H9 (cell line): ENCODE measurements at regions not wholly inside any gene's neighbourhood (a gene's known extent, or its start where the extent isn't known, plus 50 kb on each side); places are given as distances from the start of the nearest gene placed in this dataset.

Experiments
- DNase-seq: peaks from one replicate; pipeline ENCODE4 v3.0.0-alpha.2; 2017
- H2AFZ ChIP-seq: one replicate; pipeline ENCODE4 v1.6.1; 2013; ENCODE audit warnings: mild to moderate bottlenecking, low read length, control low read depth, moderate library complexity
- H2AK5ac ChIP-seq: 2 replicates; pipeline ENCODE4 v1.6.1; 2013; ENCODE audit warnings: low read length, control low read depth, mixed read lengths; ENCODE audit not compliant: insufficient read length
- H2BK120ac ChIP-seq: one replicate; pipeline ENCODE4 v1.6.1; 2013; ENCODE audit warnings: low read depth, mild to moderate bottlenecking, low read length, control low read depth, inconsistent platforms; ENCODE audit not compliant: poor library complexity, severe bottlenecking
- H2BK12ac ChIP-seq: 2 replicates; pipeline ENCODE4 v1.6.1; 2013; ENCODE audit warnings: low read length, control low read depth, mixed read lengths, low read depth; ENCODE audit not compliant: insufficient read length
- H2BK15ac ChIP-seq: 2 replicates; pipeline ENCODE4 v1.6.1; 2013; ENCODE audit warnings: low read depth, low read length, control low read depth
- H2BK20ac ChIP-seq: one replicate; pipeline ENCODE4 v1.6.1; 2013; ENCODE audit warnings: low read depth, mild to moderate bottlenecking, low read length, control low read depth, inconsistent platforms; ENCODE audit not compliant: poor library complexity, severe bottlenecking
- H2BK5ac ChIP-seq: 2 replicates; pipeline ENCODE4 v1.6.1; 2013; ENCODE audit warnings: low read length, control low read depth, mixed read lengths; ENCODE audit not compliant: insufficient read length
- H3K14ac ChIP-seq: 2 replicates; pipeline ENCODE4 v1.6.1; 2013; ENCODE audit warnings: low read length, control low read depth; ENCODE audit not compliant: insufficient read depth
- H3K18ac ChIP-seq: 2 replicates; pipeline ENCODE4 v1.6.1; 2013; ENCODE audit warnings: low read depth, mild to moderate bottlenecking, mixed read lengths, low read length, control low read depth; ENCODE audit not compliant: insufficient read length
- H3K23ac ChIP-seq: 2 replicates; pipeline ENCODE4 v1.6.1; 2013; ENCODE audit warnings: low read length, control low read depth, mixed read lengths, low read depth; ENCODE audit not compliant: insufficient read length
- H3K23me2 ChIP-seq: 2 replicates; pipeline ENCODE4 v1.6.1; 2013; ENCODE audit warnings: low read depth, mild to moderate bottlenecking, mixed read lengths, low read length, control low read depth; ENCODE audit not compliant: insufficient read length, poor library complexity, severe bottlenecking
- H3K27ac ChIP-seq: 2 replicates; pipeline ENCODE4 v1.5.1; 2013; ENCODE audit warnings: low read length, control low read depth, mixed read lengths, low read depth; ENCODE audit not compliant: insufficient read length
- H3K27me3 ChIP-seq: 2 replicates; pipeline ENCODE4 v1.6.1; 2013; ENCODE audit warnings: low read length, control low read depth, inconsistent platforms; ENCODE audit not compliant: insufficient read depth
- H3K4ac ChIP-seq: 2 replicates; pipeline ENCODE4 v1.6.1; 2013; ENCODE audit warnings: low read depth, mild to moderate bottlenecking, control low read depth, inconsistent platforms, low read length, moderate library complexity
- H3K4me1 ChIP-seq: 2 replicates; pipeline ENCODE4 v1.6.1; 2013; ENCODE audit warnings: low read length, control low read depth, inconsistent platforms; ENCODE audit not compliant: insufficient read depth
- H3K4me2 ChIP-seq: 2 replicates; pipeline ENCODE4 v1.6.1; 2013; ENCODE audit warnings: low read length, control low read depth, mixed read lengths; ENCODE audit not compliant: insufficient read length, insufficient read depth
- H3K56ac ChIP-seq: 2 replicates; pipeline ENCODE4 v1.6.1; 2013; ENCODE audit warnings: low read depth, mild to moderate bottlenecking, mixed read lengths, low read length, control low read depth; ENCODE audit not compliant: insufficient read length
- H3K79me1 ChIP-seq: 2 replicates; pipeline ENCODE4 v1.6.1; 2013; ENCODE audit warnings: low read depth, mild to moderate bottlenecking, moderate library complexity, low read length, control low read depth, inconsistent platforms; ENCODE audit not compliant: insufficient read depth, poor library complexity, severe bottlenecking
- H3K79me2 ChIP-seq: 2 replicates; pipeline ENCODE4 v1.6.1; 2013; ENCODE audit warnings: low read length, control low read depth, inconsistent platforms; ENCODE audit not compliant: insufficient read depth
- H3K9ac ChIP-seq: 2 replicates; pipeline ENCODE4 v1.6.1; 2013; ENCODE audit warnings: low read length, control low read depth, mixed read lengths; ENCODE audit not compliant: insufficient read length; ENCODE audit errors: extremely low read depth
- H3K9me3 ChIP-seq: one replicate; pipeline ENCODE4 v1.6.1; 2013; ENCODE audit warnings: low read depth, low read length, inconsistent platforms; ENCODE audit not compliant: control insufficient read depth
- H3T11ph ChIP-seq: one replicate; pipeline ENCODE4 v1.6.1; 2013; ENCODE audit warnings: mild to moderate bottlenecking, low read length, control low read depth, inconsistent platforms
- H4K20me1 ChIP-seq: one replicate; pipeline ENCODE4 v1.6.1; 2013; ENCODE audit not compliant: control insufficient read depth, insufficient read length, insufficient read depth
- H4K5ac ChIP-seq: 2 replicates; pipeline ENCODE4 v1.6.1; 2013; ENCODE audit warnings: low read depth, mild to moderate bottlenecking, mixed read lengths, low read length, control low read depth; ENCODE audit not compliant: insufficient read length
- H4K8ac ChIP-seq: replicated peaks from 2 replicates; pipeline ENCODE4 v1.6.1; 2013; ENCODE audit warnings: low read length, control low read depth, mixed read lengths, low read depth; ENCODE audit not compliant: insufficient read length
- H4K91ac ChIP-seq: 2 replicates; pipeline ENCODE4 v1.6.1; 2013; ENCODE audit warnings: low read depth, mild to moderate bottlenecking, moderate library complexity, mixed read lengths, low read length, control low read depth; ENCODE audit not compliant: insufficient read length
- H3K27ac Mint-ChIP-seq, 3 experiments: 2 replicates in 2 of 3; 3 replicates in 1 of 3; pipeline ENCODE4 v1.8.0; 2020 to 2021; ENCODE audit warnings: mixed read lengths in 3 of 3, mild to moderate bottlenecking in 1 of 3, moderate library complexity in 1 of 3
- H3K27me3 Mint-ChIP-seq: 2 replicates; pipeline ENCODE4 v1.8.0; 2021; ENCODE audit warnings: low read depth, mild to moderate bottlenecking, moderate library complexity, mixed read lengths
- H3K36me3 Mint-ChIP-seq, 3 experiments: 2 replicates in 2 of 3; 3 replicates in 1 of 3; pipeline ENCODE4 v1.8.0; 2020 to 2021; ENCODE audit warnings: low read depth in 3 of 3, mixed read lengths in 3 of 3; ENCODE audit not compliant: insufficient read depth in 1 of 3
- H3K4me1 Mint-ChIP-seq, 2 experiments: 2 replicates each; pipeline ENCODE4 v1.8.0; 2020; ENCODE audit warnings: mixed read lengths in 2 of 2
- H3K4me3 Mint-ChIP-seq, 2 experiments: 2 replicates in 1 of 2; 3 replicates in 1 of 2; pipeline ENCODE4 v1.8.0; 2020 to 2021; ENCODE audit warnings: mild to moderate bottlenecking in 2 of 2, mixed read lengths in 2 of 2, moderate library complexity in 1 of 2
- H3K9me3 Mint-ChIP-seq, 2 experiments: 2 replicates in 1 of 2; 3 replicates in 1 of 2; pipeline ENCODE4 v1.8.0; 2020; ENCODE audit warnings: mild to moderate bottlenecking in 2 of 2, mixed read lengths in 2 of 2, moderate library complexity in 1 of 2
- CTCF ChIP-seq: fragments of 200-600 bp; sonication (generic); conservative IDR thresholded peaks from 3 replicates; pipeline ENCODE4 v1.8.0; 2021; ENCODE audit warnings: antibody characterized with exemption, mild to moderate bottlenecking
- WGBS: extraction: QIAGEN DNeasy Blood & Tissue Kit; methylation state at CpG from one replicate; pipeline ENCODE4 v1.1.7; 2013; ENCODE audit warnings: missing lambda C conversion rate, low lambda C conversion rate, mixed read lengths; ENCODE audit not compliant: insufficient read length; ENCODE audit errors: extremely low coverage; 5-methylcytosine and 5-hydroxymethylcytosine counted together

- H2AFZ ChIP-seq, result no peak overlapping the region
Measured at GRCh38 chr4:124573056-124573455, 139.5 kb downstream of the ANKRD50 start.

More at GRCh38 chr4:124573056-124573455, 139.5 kb downstream of the ANKRD50 start:
- no peak overlapping the region for H3K27ac Mint-ChIP-seq
- Histone ChIP-seq H4K8ac (no peak overlapping the region), H3K27me3 (no peaks in the 10 kb centered on the region), H2BK120ac (no peak overlapping the region), H3K18ac (no peak overlapping the region), H2BK5ac (no peak overlapping the region), H3K56ac (no peak overlapping the region), H4K20me1 (no peaks in the 10 kb centered on the region), H3K9me3 (no peaks in the 10 kb centered on the region), H2BK15ac (no peak overlapping the region), H3K4me2 (no peak overlapping the region), H3K9ac (no peak overlapping the region), H4K91ac (no peak overlapping the region), H3K23me2 (no peaks in the 10 kb centered on the region), H3K79me1 (no peaks in the 10 kb centered on the region), H3K4me1 (no peaks in the 10 kb centered on the region), H3K27ac (no peak overlapping the region), H3K23ac (no peak overlapping the region), H4K5ac (no peak overlapping the region), H3K14ac (no peak overlapping the region), H3T11ph (no peak overlapping the region), H2AK5ac (no peak overlapping the region), H3K4ac (no peak overlapping the region), H2BK12ac (no peak overlapping the region), H3K79me2 (no peaks in the 10 kb centered on the region), H2BK20ac (no peak overlapping the region)
- H3K36me3 Mint-ChIP-seq, result peaks cover 0 to 3% (median 0%) of the 10 kb centered on the region in 3 experiments; a peak in 3 of 7 replicates
- no CpG with 5 or more reads among the region's 4 CpGs for WGBS
- peaks cover 4 to 11% of the 10 kb centered on the region in 2 experiments; a peak in 4 of 5 replicates for H3K9me3 Mint-ChIP-seq
- no peak for TF ChIP-seq CTCF
- H3K4me1 Mint-ChIP-seq, result no peaks in the 10 kb centered on the region
- H3K27me3 Mint-ChIP-seq, result no peaks in the 10 kb centered on the region
- no peak for DNase-seq
- no peak overlapping the region for H3K4me3 Mint-ChIP-seq
